ENCODE measurements at regions not wholly inside any gene's neighbourhood (a gene's known extent, or its start where the extent isn't known, plus 50 kb on each side); places are given as distances from the start of the nearest gene placed in this dataset.

DNA sequence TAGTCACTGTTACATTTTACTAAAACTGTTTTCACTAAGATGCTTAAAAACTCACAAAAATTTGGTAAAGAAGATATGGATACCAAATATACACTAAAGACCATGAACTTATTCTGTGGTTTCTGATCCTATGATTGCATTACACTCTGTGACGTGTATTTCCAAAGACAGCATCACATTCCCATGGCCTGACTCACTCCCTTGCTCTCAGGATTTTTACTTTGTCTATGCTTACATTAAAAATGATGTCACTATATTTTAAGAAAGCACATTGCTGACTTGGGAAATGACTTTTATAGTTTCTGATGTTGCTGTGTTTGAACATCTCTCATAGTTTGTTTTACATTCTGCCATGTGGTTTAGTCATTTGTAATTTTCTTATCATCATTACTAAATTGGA, 327.9 kb upstream of the MAGEB18 start:
- in situ Hi-C loops (cut with MboI; ENCODE audit: low pct_ligation_motif_present in 1 of 4, low pct_unique_long_range_greater_than_20kb in 1 of 4, low sequenced_read_pairs in 3 of 4), result no loop called here
- Histone ChIP-seq H3K9me3 (no peaks in the 10 kb centered on the region), H3K36me3 (no peaks in the 10 kb centered on the region), H3K27ac (no peak overlapping the region), H3K27me3 (no peaks in the 10 kb centered on the region), H3K4me3 (no peak overlapping the region), H3K4me1 (no peaks in the 10 kb centered on the region)
- TF ChIP-seq POLR2AphosphoS5 (IDR thresholded peaks at IDR 0.05), result no peak
- TF ChIP-seq POLR2A (IDR thresholded peaks at IDR 0.05), result no peak
- TF ChIP-seq, protein P1, sequence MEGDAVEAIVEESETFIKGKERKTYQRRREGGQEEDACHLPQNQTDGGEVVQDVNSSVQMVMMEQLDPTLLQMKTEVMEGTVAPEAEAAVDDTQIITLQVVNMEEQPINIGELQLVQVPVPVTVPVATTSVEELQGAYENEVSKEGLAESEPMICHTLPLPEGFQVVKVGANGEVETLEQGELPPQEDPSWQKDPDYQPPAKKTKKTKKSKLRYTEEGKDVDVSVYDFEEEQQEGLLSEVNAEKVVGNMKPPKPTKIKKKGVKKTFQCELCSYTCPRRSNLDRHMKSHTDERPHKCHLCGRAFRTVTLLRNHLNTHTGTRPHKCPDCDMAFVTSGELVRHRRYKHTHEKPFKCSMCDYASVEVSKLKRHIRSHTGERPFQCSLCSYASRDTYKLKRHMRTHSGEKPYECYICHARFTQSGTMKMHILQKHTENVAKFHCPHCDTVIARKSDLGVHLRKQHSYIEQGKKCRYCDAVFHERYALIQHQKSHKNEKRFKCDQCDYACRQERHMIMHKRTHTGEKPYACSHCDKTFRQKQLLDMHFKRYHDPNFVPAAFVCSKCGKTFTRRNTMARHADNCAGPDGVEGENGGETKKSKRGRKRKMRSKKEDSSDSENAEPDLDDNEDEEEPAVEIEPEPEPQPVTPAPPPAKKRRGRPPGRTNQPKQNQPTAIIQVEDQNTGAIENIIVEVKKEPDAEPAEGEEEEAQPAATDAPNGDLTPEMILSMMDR (IDR thresholded peaks at IDR 0.05), result no peak
- TF ChIP-seq EP300 (IDR thresholded peaks at IDR 0.05; ENCODE audit: low read depth), result no peak
- no peak for DNase-seq
- 43% methylated on average over 1 of the region's 1 CpG; no CpG with 5 or more reads in 1 of the 2 donors for WGBS, 2 donors (ENCODE audit: low coverage in 1 of 2)
- intact Hi-C loops (cut with DNase I; ENCODE audit: low total_unique reads), result no loop called here

DNA sequence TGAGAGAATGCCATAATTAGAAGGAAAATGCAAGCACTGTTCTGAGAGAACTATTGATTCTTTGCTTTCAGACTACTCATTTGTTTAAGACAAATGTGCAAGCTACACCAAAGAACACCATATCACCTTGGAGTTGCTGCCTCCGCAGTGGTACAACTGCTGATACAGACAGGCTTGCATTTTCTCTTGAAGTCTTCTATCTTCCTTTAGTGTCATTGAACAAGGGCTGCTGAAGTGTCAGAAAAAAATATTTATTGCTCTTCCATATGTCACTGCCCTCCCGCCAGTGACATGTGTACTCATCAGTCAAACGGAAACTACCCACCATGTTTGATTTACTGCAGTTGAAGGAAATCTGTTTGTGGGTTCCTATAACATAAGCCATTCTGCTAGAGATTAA, 318.3 kb upstream of the MAGEB18 start:
- DNase-seq, result no peak
- in situ Hi-C loops (cut with MboI; ENCODE audit: low pct_ligation_motif_present in 1 of 4, low pct_unique_long_range_greater_than_20kb in 1 of 4, low sequenced_read_pairs in 3 of 4) (no loop called here), intact Hi-C loops (cut with DNase I; ENCODE audit: low total_unique reads) (no loop called here)
- no peaks in the 10 kb centered on the region for H3K4me1 ChIP-seq
- H3K27me3 ChIP-seq, result no peaks in the 10 kb centered on the region
- H3K36me3 ChIP-seq, result no peaks in the 10 kb centered on the region
- no peak overlapping the region for H3K4me3 ChIP-seq
- no peak overlapping the region for H3K27ac ChIP-seq
- no peaks in the 10 kb centered on the region for H3K9me3 ChIP-seq
- TF ChIP-seq POLR2A (IDR thresholded peaks at IDR 0.05) (no peak), POLR2AphosphoS5 (IDR thresholded peaks at IDR 0.05) (no peak), EP300 (IDR thresholded peaks at IDR 0.05; ENCODE audit: low read depth) (no peak)
- TF ChIP-seq, protein P1 (IDR thresholded peaks at IDR 0.05), result no peak
- WGBS, 2 donors (ENCODE audit: low coverage in 1 of 2), result 74% methylated on average over 3 of the region's 3 CpGs; no CpG with 5 or more reads in 1 of the 2 donors

DNA sequence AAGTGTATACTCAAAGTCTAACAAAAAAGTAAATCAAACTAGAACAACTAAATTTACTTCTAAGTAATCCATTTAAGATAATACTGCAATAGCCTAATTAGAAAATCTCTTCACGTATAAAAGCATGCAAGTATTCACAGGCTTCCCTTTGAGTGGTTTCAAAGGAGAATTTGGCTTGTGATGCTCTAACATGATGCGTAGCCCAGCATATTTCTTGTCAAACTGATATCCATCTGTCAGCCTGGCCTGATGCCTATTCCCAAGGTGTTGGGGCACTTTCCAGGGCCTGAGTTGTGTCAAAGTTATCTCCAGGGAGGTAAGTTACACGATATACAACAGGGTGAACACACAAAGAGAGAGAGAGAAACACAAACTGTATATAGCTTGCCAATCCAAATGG, 287.0 kb upstream of the MAGEB18 start:
- DNase-seq, result no peak
- H3K9me3 ChIP-seq, result no peaks in the 10 kb centered on the region
- no peaks in the 10 kb centered on the region for H3K36me3 ChIP-seq
- intact Hi-C loops (cut with DNase I; ENCODE audit: low total_unique reads), result no loop called here
- H3K27ac ChIP-seq, result no peak overlapping the region
- WGBS, 2 donors (ENCODE audit: low coverage in 1 of 2), result 52 to 57% methylated on average over 1 to 3 of the region's 3 CpGs
- no peak overlapping the region for H3K4me3 ChIP-seq
- no peaks in the 10 kb centered on the region for H3K4me1 ChIP-seq
- TF ChIP-seq, protein P1 (IDR thresholded peaks at IDR 0.05), result no peak
- TF ChIP-seq POLR2A (IDR thresholded peaks at IDR 0.05), result no peak
- TF ChIP-seq EP300 (IDR thresholded peaks at IDR 0.05; ENCODE audit: low read depth), result no peak
- TF ChIP-seq POLR2AphosphoS5 (IDR thresholded peaks at IDR 0.05), result no peak
- H3K27me3 ChIP-seq, result no peaks in the 10 kb centered on the region
- in situ Hi-C loops (cut with MboI; ENCODE audit: low pct_ligation_motif_present in 1 of 4, low pct_unique_long_range_greater_than_20kb in 1 of 4, low sequenced_read_pairs in 3 of 4), result no loop called here

DNA sequence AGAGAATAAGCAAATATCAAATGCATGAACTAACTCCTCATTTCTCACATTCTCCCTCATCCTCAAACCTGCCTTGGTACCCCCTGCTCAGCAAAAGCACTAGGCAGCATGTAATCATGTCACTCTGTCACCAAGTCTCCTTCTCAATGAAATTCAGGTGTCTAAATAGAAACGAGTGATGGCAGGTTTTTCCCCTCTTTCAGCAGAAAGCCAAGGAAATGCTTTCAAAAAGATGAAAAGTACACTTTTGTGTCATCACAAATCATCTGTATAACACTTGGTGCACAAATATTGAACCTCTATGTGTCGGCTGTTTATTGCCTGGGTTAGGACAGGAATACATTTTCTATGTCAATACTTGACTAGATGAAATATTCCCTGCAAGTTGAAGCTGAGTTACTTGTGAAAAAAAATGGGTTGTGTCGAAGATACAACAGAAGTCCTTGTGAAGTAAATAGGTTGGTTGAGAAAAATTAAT, 285.1 kb upstream of the MAGEB18 start:
- Histone ChIP-seq H3K27ac (no peak overlapping the region), H3K36me3 (no peaks in the 10 kb centered on the region), H3K4me1 (no peaks in the 10 kb centered on the region), H3K27me3 (no peaks in the 10 kb centered on the region), H3K4me3 (no peak overlapping the region), H3K9me3 (no peaks in the 10 kb centered on the region)
- intact Hi-C loops (cut with DNase I; ENCODE audit: low total_unique reads), result no loop called here
- no peak for DNase-seq
- no peak for TF ChIP-seq EP300 (IDR thresholded peaks at IDR 0.05; ENCODE audit: low read depth)
- no peak for TF ChIP-seq POLR2A (IDR thresholded peaks at IDR 0.05)
- TF ChIP-seq, protein P1 (IDR thresholded peaks at IDR 0.05), result no peak
- no peak for TF ChIP-seq POLR2AphosphoS5 (IDR thresholded peaks at IDR 0.05)
- in situ Hi-C loops (cut with MboI; ENCODE audit: low pct_ligation_motif_present in 1 of 4, low pct_unique_long_range_greater_than_20kb in 1 of 4, low sequenced_read_pairs in 3 of 4), result no loop called here
- WGBS, 2 donors (ENCODE audit: low coverage in 1 of 2), result 31 to 41% methylated on average over 2 to 3 of the region's 3 CpGs
